Stimulated activated CD8-positive, alpha-beta memory T cell treated with anti-CD3 and anti-CD28 coated beads, Interleukin-4, amount 100 ng/mL, for 24 hours (primary cell): ENCODE measurements at regions not wholly inside any gene's neighbourhood (a gene's known extent, or its start where the extent isn't known, plus 50 kb on each side); places are given as distances from the start of the nearest gene placed in this dataset.
A peak's percentile ranks its signal among the peaks of the same experiment; 100 is the strongest.

Experiments
- DNase-seq: peaks from one replicate; pipeline ENCODE4 v3.0.0-alpha.2; 2020; ENCODE audit warnings: low read depth

DNA sequence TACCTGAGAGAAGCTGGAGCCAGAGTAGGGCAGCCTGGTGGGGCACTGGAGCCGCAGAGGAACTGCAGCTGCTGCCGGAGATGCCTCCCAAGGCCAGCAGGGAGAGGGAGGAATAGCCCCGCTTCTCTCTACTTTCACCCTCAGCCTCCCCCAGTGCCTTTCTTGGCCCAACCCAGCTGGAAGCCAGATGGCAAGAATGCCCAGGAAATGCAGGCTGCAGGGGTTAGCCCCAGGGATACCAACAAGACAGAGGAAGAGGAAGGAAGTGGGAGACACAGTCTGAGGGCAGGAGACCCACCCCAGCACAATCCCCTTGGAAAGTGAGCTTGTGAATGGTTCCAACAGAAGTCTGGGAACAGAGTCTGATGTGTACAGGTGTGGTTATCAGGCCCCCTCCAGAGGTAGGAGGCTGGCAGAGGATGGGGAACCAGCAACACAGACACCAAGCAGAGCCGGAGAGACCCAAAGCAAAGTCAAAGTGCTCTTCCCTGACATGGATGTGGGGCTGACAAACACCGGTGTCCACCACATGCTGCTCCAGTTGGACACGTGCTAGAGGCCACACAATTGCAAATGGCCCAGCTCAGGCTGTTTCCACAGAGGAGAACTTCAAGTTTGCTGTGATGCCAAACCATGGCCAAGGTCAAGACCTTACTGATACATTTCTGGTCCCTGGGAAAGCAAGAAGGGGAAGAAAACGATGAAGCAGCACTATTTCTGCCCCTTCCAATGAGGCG, 418.8 kb upstream of the PROK2 start:
- no peak for DNase-seq

DNA sequence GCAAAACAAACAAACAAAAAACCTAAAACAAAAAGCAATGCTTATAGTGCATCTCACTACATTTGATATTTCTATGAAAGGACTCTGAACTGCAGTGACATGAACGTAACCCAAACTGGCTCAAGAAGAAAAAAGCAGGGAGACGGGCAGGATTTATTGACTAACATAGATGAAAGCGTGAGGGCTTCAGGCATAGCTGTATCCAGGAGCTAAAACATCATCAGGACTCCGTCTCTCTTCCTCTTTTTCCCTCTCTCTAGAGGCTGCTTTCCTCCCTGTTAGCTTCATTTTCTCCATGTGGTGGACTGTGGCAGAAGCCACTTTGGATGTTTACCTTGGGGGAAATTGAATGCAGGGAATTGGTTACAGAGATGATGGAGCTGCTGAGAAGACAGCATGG, 418.2 kb upstream of the PROK2 start:
- DNase-seq = no peak

DNA sequence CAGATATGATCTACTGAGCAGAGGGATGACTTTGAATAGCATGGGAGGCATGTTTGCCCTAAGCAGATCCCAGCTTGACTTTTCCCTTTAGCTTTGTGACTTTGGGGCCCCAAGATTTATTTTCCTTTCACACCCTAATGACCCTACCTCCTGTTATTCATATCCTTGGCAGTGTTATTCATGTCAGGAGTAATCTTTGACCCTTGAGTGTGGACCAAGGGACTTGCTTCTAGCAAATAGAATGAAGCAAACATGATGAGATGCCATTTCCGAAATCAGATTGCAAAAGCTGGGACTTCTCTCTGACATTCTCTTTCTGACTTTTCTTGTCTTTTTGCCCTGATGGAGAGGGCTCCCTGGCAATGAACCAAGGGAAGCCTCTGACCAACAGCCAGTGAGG, 415.4 kb upstream of the PROK2 start:
- DNase-seq = no peak

DNA sequence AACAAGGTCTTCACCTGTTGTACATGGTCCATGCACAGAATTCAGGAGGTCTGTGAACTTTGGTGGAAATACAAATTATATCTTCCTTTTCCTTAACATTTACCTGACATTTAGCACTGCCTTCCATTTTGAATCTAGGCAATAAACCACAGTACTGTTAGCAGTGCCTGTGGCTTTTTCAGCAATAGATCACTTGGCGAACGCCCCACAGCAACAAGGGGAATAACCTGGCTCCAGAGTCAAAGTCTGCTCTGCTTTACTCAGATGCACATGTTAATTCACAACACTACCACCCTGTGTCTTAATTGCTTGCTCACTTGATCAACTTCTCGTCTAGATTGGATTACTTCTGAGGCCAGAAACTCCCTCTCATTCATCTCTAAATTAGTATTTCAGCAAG, 414.6 kb upstream of the PROK2 start:
- no peak for DNase-seq

DNA sequence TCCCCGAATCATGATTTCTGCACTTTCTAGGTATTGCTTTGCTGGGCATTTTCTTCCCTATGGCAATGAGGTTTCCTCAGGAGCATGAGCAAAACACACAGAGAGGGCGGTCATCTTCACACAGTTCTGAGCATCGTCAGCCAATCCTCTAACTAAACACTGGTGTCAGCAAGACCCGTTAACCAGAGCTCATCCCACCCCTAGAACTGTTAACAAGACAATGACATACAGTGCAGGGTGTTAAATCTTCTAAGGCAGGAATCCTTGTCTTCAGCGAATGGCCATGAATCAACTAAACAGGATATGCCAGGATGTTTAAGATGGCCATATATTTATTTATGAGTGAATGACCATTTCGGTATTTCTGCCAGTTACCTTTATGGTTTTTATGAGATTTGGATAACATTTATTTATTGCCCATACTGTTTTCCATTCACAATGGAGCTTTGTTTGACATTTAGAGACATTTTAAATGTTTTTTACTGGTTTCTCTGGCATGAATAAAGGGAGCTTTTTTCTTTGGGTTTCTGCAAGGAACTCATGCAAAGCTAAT, 411.5 kb upstream of the PROK2 start:
- no peak for DNase-seq

DNA sequence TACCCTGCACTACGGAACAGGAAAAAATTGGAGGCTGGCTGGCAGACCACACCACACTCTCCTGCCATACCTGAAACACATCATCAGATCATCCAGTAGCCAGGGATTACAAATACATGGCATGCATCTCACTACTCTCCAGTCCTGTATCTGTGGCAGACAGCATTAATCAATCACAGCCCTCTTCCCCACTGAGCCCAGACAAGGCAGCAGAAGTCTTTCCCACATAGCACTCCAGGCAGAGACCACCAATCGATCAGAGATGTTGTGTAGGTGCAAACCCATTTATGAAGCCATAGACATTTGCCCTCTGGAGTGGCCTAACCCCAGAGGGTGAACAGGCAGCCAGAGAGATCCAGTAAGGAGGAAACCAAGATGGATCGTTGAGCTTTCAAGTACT, 410.9 kb upstream of the PROK2 start:
- no peak for DNase-seq

DNA sequence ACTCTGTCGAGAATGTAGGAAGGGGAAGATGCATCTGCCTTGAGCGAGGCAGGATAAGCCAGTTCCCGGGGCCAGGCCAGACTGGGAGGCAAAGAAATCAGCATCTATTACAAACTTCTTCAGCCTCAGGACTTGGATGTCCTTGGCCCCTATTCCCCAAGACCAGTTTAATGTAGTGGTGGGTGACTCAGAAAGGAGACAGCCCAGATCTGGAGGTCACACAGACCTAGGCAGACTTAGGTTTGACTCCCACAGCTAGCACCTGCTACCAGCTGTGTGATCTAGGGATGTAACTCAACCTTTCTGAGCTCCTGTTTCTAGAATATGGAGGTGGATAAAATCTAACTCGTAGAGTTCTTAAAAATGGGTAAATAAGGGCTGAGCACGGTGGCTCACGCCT, 409.5 kb upstream of the PROK2 start:
- DNase-seq = no peak

DNA sequence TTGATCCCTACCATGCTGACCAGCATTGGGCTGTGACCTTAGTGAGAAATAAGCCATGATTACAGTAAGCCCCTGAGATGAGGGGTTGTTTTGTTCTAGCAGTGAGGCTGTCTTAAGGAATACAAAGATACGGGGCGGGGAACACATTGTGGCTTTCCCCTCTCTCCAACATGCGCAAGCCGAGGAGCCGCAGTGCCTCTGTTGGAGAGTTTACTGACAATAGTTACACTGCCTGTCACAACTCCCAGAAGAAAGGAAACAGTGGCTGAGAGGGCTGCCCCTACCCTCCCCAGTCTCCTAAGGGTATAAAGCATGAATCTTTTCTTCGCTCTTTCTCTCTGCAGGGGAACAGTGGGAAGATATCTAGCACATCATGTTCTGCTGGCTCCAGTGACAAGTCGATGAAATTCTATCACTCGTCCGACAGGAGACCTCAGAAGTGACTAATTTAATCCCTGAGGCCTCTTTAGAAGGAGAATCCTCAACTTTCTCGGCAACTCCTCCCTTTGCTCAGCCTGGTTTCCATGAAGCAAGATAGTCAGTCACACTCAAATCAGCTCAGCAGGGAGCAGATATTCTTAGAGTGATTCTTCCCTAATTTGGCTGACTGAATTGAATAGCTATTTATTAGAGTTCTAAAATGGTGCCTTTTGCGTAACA, 409.0 kb upstream of the PROK2 start:
- DNase-seq = no peak

DNA sequence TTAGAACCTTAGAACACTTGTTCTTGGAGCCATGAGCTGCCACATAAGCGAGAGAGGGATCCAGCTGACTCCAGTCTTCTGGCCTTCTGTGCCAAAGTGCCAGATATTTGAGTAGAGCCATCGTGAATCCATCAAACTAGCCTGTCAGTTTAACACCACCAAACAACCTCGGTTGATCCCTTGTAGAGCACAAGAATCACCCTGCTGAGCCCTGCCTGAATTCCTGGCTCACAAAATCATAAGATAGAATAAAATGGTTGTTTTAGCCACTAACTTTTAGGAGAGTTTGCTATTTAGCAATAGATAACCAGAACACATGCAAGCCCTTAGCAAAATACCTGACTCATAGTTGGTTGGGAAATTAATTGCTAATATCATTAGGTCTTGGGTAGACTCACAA, 407.6 kb upstream of the PROK2 start:
- DNase-seq = no peak

DNA sequence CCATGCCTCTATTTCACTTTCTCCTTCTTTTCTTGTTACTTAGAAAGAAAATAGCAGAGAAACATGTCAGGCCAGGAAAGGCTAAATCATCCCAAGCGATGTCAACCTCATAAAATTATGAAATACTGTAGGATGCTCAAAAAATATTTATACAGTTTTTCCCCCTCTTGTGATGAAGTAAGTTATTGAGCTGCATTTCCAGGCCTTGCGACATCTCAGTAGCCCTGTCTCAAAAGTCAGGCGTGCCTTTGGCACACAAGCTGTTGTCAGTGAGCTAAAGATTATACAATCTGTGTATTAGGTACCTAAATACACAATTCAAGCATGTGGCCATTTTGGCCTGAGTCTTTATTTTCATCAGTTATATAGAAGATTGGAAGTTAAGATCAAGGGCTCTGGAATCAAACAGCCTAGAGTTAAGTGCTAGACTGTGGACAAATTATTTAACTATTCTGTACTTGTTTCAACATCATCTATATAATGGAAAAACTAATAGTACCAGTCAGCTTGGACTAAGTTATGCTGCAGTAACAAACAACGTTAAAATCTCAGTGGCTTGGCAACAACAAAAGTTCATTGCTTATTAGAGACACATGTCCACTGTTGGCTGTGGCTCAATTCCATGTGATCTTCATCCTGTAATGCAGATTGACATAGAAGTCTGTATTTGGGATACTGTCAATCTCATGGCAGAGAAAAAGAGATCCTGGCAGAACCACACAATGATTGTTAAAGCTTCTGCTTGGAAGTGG, 406.4 kb upstream of the PROK2 start:
- DNase-seq = no peak

DNA sequence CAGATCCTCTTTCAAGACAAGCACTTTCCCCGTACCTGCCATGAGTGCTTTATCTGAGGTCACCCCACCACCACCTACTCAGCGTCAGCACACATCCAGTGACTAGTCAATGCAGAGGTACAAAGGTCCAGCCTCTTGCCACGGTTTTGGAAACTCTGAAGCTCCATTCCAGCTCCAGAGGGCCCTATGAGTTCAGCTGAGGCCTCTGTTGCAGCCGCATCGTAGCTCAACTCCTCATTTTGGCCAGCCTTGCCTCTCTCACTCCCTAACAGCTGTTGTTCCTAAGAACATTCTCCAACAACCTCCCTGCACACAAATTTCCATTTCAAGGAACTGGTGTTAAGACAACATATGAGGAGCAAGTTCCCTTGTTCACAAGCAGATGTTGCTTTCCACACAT, 405.1 kb upstream of the PROK2 start:
- no peak for DNase-seq

DNA sequence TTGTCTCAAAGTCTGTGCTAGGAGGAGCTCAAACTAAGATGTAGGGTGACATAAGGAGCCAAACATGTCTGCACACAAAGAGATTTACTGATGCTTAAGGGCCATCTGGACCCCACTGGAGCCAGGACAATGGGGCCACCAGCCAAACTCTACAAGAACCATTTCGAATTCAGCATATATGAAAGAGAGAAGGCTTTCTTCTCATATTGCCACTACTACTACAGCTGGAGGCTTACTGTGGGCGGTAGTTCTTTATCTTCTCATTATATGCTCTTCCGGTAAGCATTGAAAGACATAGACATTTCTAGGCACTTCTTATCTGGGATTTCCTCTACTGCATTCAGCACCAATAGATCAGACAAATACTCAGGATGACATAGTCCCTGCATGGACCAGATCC, 404.4 kb upstream of the PROK2 start:
- DNase-seq = no peak

DNA sequence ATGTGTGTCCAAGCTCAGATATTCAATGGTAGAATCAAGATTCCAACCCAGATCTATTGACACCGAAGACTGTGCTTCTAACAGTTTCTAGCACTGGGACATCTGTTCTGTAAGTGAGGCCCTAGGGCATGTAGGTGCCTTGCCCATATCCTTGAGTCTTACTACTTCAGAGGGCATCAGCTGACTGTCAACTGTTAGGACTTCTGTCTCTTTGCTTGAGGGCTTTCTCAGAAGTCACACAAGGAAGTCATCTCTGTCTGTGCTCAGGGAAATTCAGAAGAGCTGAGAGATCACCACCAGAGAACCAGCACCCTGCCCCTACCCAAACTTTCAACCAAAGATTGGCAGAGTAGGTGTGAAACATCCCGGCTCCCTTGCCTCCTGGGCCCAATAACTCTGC, 403.6 kb upstream of the PROK2 start:
- DNase-seq = no peak

DNA sequence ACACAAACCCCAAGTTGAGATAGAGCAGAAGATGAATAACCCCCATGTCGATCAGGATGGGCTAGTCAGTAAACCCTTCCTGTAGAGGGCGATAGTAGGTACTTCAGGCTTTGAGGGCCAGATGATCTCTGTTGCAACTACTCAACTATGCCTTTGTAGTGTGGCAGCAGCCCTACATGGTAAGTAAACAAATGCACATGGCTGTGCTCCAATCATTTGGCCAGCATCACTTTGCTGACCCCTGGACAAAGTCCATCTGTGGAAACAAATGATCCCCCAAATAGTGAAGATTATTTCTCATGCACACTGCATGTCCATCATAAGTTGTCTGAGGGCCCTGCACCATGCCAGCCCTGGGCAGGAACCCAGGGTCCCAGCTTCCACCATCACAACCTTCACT, 402.2 kb upstream of the PROK2 start:
- no peak for DNase-seq

DNA sequence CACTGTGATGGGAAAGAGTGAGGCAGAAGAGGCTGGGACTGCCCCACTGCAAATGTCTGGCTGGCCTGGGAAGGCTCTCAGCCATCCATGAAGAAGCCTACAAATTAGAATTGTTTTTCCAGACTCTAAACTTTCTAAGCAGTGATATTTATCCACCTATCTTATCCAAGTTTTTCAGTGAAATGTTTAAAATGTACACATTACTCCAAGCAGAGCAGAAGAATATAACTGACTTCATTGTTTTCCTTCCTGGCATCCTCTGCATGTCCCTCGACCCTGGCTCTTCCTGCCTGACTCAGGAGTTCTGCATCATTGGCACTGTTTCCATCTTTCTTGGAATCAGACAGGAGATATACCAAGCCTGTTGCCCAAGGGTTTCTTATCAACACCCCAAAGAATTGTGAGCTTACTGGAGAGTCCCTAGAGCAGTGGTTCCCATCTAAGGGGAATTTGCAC, 401.5 kb upstream of the PROK2 start:
- no peak for DNase-seq

DNA sequence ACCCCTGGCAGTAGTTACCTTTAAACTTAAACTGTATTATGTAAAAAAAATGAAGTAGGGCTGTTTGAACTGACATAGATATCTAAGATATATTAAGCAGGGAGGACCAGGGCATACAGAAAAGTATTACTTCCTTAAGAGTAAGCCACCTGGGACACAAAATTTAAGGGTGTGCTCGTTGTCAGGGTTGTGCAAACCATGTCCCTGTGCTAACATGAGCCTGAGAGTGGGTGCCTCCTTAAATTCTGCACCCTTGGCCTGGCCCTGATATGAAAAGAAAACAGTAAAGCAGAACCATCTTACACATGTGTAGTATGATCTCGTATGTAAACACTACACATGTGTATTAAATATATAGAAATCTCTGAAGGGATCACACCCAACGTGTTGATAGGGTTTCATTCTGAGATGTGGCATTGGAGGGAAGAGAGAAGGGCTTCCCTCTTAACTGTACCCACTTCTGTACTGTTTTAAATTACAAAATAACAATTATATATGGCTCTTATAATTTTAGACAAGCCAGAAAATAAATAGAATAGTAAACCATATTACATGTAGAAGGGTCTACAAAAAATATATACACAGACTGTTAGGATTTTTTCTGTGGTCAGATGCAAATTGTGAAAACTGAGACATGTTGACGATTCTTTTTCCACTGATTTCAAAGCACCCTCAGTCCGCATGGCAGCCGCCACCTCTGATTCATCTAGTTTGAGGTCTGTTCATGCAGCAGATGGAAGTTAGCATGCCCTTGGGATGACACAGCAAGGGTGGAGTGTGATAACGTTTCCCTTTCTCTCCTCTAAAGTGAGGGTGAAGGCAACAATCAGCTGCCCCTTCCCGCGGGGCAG, 400.8 kb upstream of the PROK2 start:
- peak; percentile 15 for DNase-seq

DNA sequence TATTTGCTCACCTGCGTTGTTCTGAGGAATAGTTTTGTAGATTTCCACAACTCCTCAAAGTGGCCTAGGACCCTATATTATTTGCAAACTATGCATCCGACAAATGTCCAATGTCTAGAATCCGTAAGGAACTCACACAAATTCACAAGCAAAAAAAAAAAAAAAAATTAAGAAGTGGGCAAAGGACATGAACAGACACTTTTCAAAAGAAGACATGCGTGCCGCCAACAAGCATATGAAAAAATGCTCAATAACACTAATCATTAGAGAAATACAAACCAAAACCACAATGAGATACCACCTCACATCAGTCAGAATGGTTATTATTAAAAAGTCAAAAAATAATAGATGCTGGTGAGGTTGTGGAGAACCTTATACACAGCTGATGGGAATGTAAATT, 398.5 kb upstream of the PROK2 start:
- no peak for DNase-seq

DNA sequence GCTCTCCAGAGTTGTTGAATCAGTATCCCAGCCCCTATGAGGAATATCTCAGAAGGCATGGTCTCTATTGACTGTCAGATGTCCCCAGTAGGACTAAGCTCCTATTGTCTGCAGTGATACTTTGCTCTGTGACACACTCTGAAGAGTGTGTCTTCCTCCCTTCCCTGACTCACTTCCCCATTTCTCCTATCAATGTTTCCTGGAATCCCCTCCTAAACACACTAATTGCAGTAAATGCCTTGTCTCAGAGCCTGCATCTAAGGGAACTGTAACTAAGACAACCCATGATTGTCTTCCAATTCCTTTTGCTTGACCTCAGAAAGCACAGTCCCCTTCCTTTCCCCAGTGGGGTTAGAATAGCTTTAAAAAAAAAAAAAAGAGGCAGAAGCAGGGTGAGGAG, 397.3 kb upstream of the PROK2 start:
- no peak for DNase-seq

DNA sequence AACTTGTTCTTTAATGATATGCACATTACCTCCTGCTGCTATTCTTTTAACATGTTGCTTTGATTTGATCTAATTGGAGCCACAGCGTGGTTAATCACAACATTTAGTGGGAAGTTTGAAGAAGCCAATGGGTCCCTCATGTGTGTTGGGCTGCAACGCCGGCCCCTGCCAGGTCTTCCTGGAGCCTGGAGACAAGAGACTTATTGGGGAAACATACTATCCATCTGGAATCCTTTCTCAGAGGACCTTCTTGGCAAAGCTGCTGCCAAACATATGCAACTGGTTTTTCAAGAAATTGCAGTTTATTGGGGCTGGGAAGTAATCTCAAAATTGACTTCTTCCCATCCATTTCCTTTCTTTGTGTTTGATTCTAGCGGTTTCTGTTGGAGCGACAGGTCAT, 396.3 kb upstream of the PROK2 start:
- no peak for DNase-seq

DNA sequence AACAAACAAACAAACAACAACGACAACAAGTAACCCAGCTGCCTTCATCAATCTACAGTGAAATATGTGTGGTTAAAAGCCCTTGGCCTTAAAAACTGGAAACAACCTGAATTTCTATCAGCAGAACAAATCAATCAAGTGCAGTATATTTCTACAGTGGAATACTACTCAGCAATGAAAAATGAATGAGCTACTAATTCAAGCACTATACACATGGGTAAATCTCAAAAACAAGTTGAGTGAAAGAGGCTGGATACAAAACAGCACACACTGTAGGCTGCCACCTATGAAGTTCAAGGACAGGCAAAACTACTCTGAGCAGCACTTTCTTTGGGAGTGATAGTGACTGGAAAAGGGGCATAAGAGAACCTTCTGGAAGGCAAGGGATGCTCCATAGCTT, 395.5 kb upstream of the PROK2 start:
- DNase-seq = no peak

DNA sequence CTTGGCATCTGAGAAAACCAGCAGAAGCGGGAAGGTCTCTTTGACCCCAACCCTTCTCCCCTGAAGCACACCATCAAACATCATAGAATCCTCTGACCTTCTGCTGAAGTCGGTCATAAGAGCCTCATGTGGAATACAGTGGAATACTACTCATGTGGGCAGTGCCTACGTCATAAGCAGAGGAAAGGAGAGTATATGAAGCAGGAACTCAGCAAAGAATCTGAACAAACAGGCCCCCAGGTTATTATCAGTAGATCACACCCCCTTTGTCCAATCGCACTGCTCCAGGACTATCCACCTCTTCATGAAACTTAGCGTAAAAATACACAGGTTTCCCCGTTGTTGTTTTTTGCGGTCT, 394.1 kb upstream of the PROK2 start:
- no peak for DNase-seq

DNA sequence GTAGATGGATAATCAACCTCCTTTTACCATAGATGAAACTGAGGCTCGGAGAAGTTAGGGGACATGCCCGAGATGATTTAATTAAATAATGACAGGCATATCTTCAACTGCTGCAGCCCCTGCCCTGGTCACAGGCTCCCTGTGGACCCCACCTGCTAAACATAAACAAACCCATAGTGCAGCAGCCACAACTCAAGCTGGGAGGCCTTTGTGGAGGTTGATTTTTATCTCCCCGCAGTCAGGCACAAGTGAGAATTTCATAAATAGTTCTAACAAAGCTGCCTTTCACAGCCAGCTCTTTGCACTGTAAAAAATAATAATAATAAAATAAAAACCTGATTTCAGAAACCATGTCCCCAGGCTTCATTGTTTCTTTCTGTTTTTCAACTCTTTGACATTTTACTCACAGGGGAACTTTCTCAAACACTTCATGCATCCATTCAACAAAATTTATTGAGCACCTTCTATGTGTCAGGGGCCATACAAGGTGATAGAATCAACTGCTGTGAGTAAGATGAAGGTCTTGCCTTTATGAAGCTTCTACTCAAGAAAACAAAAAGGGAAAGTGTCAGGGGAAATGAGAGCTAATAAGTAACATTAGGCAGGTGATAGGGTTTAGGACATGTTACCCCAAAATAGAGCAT, 393.6 kb upstream of the PROK2 start:
- no peak for DNase-seq
